Activated CD4-positive, alpha-beta T cell treated with anti-CD3 and anti-CD28 coated beads, Interleukin-2, Interleukin-4, amounts not matched to agents 100 ng/mL and 50 ng/mL, durations not matched to agents 16 hours and 8 hours (primary cell): ENCODE measurements at regions not wholly inside any gene's neighbourhood (a gene's known extent, or its start where the extent isn't known, plus 50 kb on each side); places are given as distances from the start of the nearest gene placed in this dataset.
"Not testable (repeated sequence)": the region's sequence is repeated elsewhere in the genome, so short reads cannot be mapped to it uniquely, and the experiment has no call there.

ENCODE experiments used
- DNase-seq: peaks from one replicate; pipeline ENCODE4 v3.0.0-alpha.2; 2020; ENCODE audit warnings: low spot score

GRCh38 chr18:52063923-52064322, 276.1 kb upstream of the DCC start:
- no peak for DNase-seq

- no peak for DNase-seq
Measured at GRCh38 chr18:52069201-52069600, 270.8 kb upstream of the DCC start.

- DNase-seq, result no peak
Measured at GRCh38 chr18:52070291-52070756, 269.7 kb upstream of the DCC start.

- no peak for DNase-seq
Measured at GRCh38 chr18:52077251-52077983, 262.6 kb upstream of the DCC start.

- no peak for DNase-seq
Measured at GRCh38 chr18:52082246-52082645, 257.8 kb upstream of the DCC start.

- DNase-seq, result no peak
Measured at GRCh38 chr18:52087140-52087539, 252.9 kb upstream of the DCC start.

- no peak for DNase-seq
Measured at GRCh38 chr18:52090005-52090404, 250.0 kb upstream of the DCC start.

GRCh38 chr18:52093171-52093570, 246.8 kb upstream of the DCC start:
- DNase-seq, result no peak

GRCh38 chr18:52118684-52119083, 221.3 kb upstream of the DCC start:
- no peak for DNase-seq

GRCh38 chr18:52130624-52131301, 209.2 kb upstream of the DCC start:
- no peak for DNase-seq

- DNase-seq, result no peak
Measured at GRCh38 chr18:52131845-52132244, 208.2 kb upstream of the DCC start.

- DNase-seq, result no peak
Measured at GRCh38 chr18:52136532-52136931, 203.5 kb upstream of the DCC start.

GRCh38 chr18:52140986-52141385, 199.0 kb upstream of the DCC start:
- DNase-seq, result no peak

- no peak for DNase-seq
Measured at GRCh38 chr18:52150050-52150449, 189.9 kb upstream of the DCC start.

GRCh38 chr18:52152036-52152435, 188.0 kb upstream of the DCC start:
- DNase-seq, result no peak

GRCh38 chr18:52156166-52156565, 183.8 kb upstream of the DCC start:
- DNase-seq, result no peak

- no peak for DNase-seq
Measured at GRCh38 chr18:52160636-52161035, 179.4 kb upstream of the DCC start.

GRCh38 chr18:52163478-52163877, 176.5 kb upstream of the DCC start:
- no peak for DNase-seq

GRCh38 chr18:52168131-52168530, 171.9 kb upstream of the DCC start:
- not testable (repeated sequence) for DNase-seq

- no peak for DNase-seq
Measured at GRCh38 chr18:52174220-52174619, 165.8 kb upstream of the DCC start.

- DNase-seq, result no peak
Measured at GRCh38 chr18:52175406-52175805, 164.6 kb upstream of the DCC start.

GRCh38 chr18:52183107-52183506, 156.9 kb upstream of the DCC start:
- DNase-seq, result no peak

GRCh38 chr18:52190195-52190594, 149.8 kb upstream of the DCC start:
- no peak for DNase-seq

GRCh38 chr18:52190631-52191030, 149.4 kb upstream of the DCC start:
- DNase-seq, result no peak
